Left colon (tissue), 2 donors: ENCODE measurements at regions not wholly inside any gene's neighbourhood (a gene's known extent, or its start where the extent isn't known, plus 50 kb on each side); places are given as distances from the start of the nearest gene placed in this dataset.

Experiments
- ATAC-seq: fragments of 200-7000 bp; cut with Tn5 transposase; one replicate; pipeline ENCODE4 v1.9.1; 2020; ENCODE audit warnings: mild to moderate bottlenecking, moderate library complexity
- DNase-seq, 2 donors: peaks; one replicate each; pipeline ENCODE4 v3.0.0-alpha.2; 2020
- intact Hi-C, 2 donors: fragments of 100-400 bp; cut with DNase I in 1 of 2; cut with micrococcal nuclease in 1 of 2; formaldehyde crosslinking; loops; one replicate each; pipeline versions ENCODE4 v1.11.2 to v1.14.0; 2022; cut with DNase I, micrococcal nuclease
- donor health status: DM: no; HTN: no; CAD: no.
- donor health status: DM: yes; HTN: yes; CAD: no.

GRCh38 chr18:37762076-37762621, 196.6 kb upstream of the CELF4 start:
- DNase-seq, result no peak
- intact Hi-C loops, result no loop called here
- no peak for ATAC-seq

- no peak for DNase-seq
- intact Hi-C loops, result no loop called here
- no peak for ATAC-seq
Measured at GRCh38 chr18:37754141-37754540, 188.5 kb upstream of the CELF4 start.

GRCh38 chr18:37742436-37742835, 176.8 kb upstream of the CELF4 start:
- intact Hi-C loops, result no loop called here
- ATAC-seq (no peak), DNase-seq (no peak)

- ATAC-seq (no peak), DNase-seq (no peak)
- intact Hi-C loops, result no loop called here
Measured at GRCh38 chr18:37741032-37741623, 175.5 kb upstream of the CELF4 start.

- no peak for DNase-seq
- ATAC-seq, result no peak
- intact Hi-C loops, result no loop called here
Measured at GRCh38 chr18:37734406-37734805, 168.8 kb upstream of the CELF4 start.

- intact Hi-C loops, result no loop called here
- DNase-seq (no peak), ATAC-seq (no peak)
Measured at GRCh38 chr18:37729716-37730115, 164.1 kb upstream of the CELF4 start.

- intact Hi-C loops, result no loop called here
- ATAC-seq (no peak), DNase-seq (no peak)
Measured at GRCh38 chr18:37724206-37724605, 158.6 kb upstream of the CELF4 start.

GRCh38 chr18:37721544-37722522, 156.2 kb upstream of the CELF4 start:
- ATAC-seq, result no peak
- no peak for DNase-seq
- intact Hi-C loops, result no loop called here

- ATAC-seq (no peak), DNase-seq (no peak)
- intact Hi-C loops, result no loop called here
Measured at GRCh38 chr18:37720663-37721062, 155.1 kb upstream of the CELF4 start.

- ATAC-seq, result no peak
- no peak for DNase-seq
- intact Hi-C loops, result loop anchor here in 1 of 2 donors (10.0 kb wide), 1 partner anchor 63 kb away; no protein-coding TSS in a partner anchor
Measured at GRCh38 chr18:37717656-37718055, 152.1 kb upstream of the CELF4 start.

GRCh38 chr18:37717098-37717497, 151.5 kb upstream of the CELF4 start:
- intact Hi-C loops, result loop anchor here in 1 of 2 donors (10.0 kb wide), 1 partner anchor 62 kb away; no protein-coding TSS in a partner anchor
- ATAC-seq (no peak), DNase-seq (no peak)

GRCh38 chr18:37716106-37716735, 150.6 kb upstream of the CELF4 start:
- intact Hi-C loops, result loop anchor here in 1 of 2 donors (10.0 kb wide), 1 partner anchor 61 kb away; no protein-coding TSS in a partner anchor
- DNase-seq (no peak), ATAC-seq (no peak)

- intact Hi-C loops, result loop anchor here in 1 of 2 donors (10.0 kb wide), 1 partner anchor 60 kb away; no protein-coding TSS in a partner anchor
- ATAC-seq (no peak), DNase-seq (no peak)
Measured at GRCh38 chr18:37714691-37715090, 149.1 kb upstream of the CELF4 start.

- DNase-seq (no peak), ATAC-seq (no peak)
- intact Hi-C loops, result loop anchor here in 1 of 2 donors (10.0 kb wide), 1 partner anchor 58 kb away; no protein-coding TSS in a partner anchor
Measured at GRCh38 chr18:37712776-37713175, 147.2 kb upstream of the CELF4 start.

- no peak for ATAC-seq
- intact Hi-C loops, result loop anchor here in 1 of 2 donors (10.0 kb wide), 1 partner anchor 57 kb away; no protein-coding TSS in a partner anchor
Measured at GRCh38 chr18:37711766-37712505, 146.3 kb upstream of the CELF4 start.

GRCh38 chr18:37710726-37711125, 145.1 kb upstream of the CELF4 start:
- no peak for DNase-seq
- no peak for ATAC-seq
- intact Hi-C loops, result loop anchor here in 1 of 2 donors (10.0 kb wide), 1 partner anchor 56 kb away; no protein-coding TSS in a partner anchor

More at GRCh38 chr18:37711766-37712505, 146.3 kb upstream of the CELF4 start:
- DNase-seq, result no peak

GRCh38 chr18:37709740-37710139, 144.1 kb upstream of the CELF4 start:
- DNase-seq, result no peak
- no peak for ATAC-seq
- intact Hi-C loops, result loop anchor here in 1 of 2 donors (10.0 kb wide), 1 partner anchor 55 kb away; no protein-coding TSS in a partner anchor

- intact Hi-C loops, result no loop called here
- ATAC-seq (no peak), DNase-seq (no peak)
Measured at GRCh38 chr18:37705016-37705415, 139.4 kb upstream of the CELF4 start.
